ENCODE measurements at regions not wholly inside any gene's neighbourhood (a gene's known extent, or its start where the extent isn't known, plus 50 kb on each side); places are given as distances from the start of the nearest gene placed in this dataset.
A peak's percentile ranks its signal among the peaks of the same experiment; 100 is the strongest.

GRCh38 chrX:39813631-39814277 is 284.0 kb downstream of the BCOR start:
- H2AFZ ChIP-seq (ENCODE audit: low read depth), result no peak overlapping the region
- TF ChIP-seq CTCF (conservative IDR thresholded peaks at IDR 0.05; ENCODE audit: low read depth, low read length), result no peak
- H3K4me3 ChIP-seq (IDR thresholded peaks at IDR 0.05; ENCODE audit: insufficient read depth, low read depth, low read length), result no peak overlapping the region
- no peak overlapping the region for H3K4me2 ChIP-seq
- H3K36me3 ChIP-seq (ENCODE audit: insufficient read depth), result no peaks in the 10 kb centered on the region
- H4K20me1 ChIP-seq (ENCODE audit: insufficient read depth), result no peaks in the 10 kb centered on the region
- peaks cover 14% of the 10 kb centered on the region for H3K4me1 ChIP-seq (ENCODE audit: low read depth, poor library complexity, severe bottlenecking)
- no peaks in the 10 kb centered on the region for H3K27me3 ChIP-seq (ENCODE audit: insufficient read depth, low read depth)
- no peak overlapping the region for H3K9ac ChIP-seq
- H3K27ac ChIP-seq, result no peak overlapping the region
- no peaks in the 10 kb centered on the region for H3K79me2 ChIP-seq (ENCODE audit: insufficient read depth, low read depth)

GRCh38 chrX:39814391-39814790 is 283.4 kb downstream of the BCOR start:
- H3K27me3 ChIP-seq (ENCODE audit: insufficient read depth, low read depth), result no peaks in the 10 kb centered on the region

GRCh38 chrX:39815631-39816030 is 282.1 kb downstream of the BCOR start:
- Histone ChIP-seq H3K36me3 (ENCODE audit: insufficient read depth) (no peaks in the 10 kb centered on the region), H3K4me2 (no peak overlapping the region), H4K20me1 (ENCODE audit: insufficient read depth) (no peaks in the 10 kb centered on the region), H3K9ac (no peak overlapping the region), H2AFZ (ENCODE audit: low read depth) (no peak overlapping the region), H3K79me2 (ENCODE audit: insufficient read depth, low read depth) (no peaks in the 10 kb centered on the region), H3K4me3 (IDR thresholded peaks at IDR 0.05; ENCODE audit: insufficient read depth, low read depth, low read length) (no peak overlapping the region), H3K27ac (no peak overlapping the region), H3K4me1 (ENCODE audit: low read depth, poor library complexity, severe bottlenecking) (peaks cover 14% of the 10 kb centered on the region), H3K27me3 (ENCODE audit: insufficient read depth, low read depth) (no peaks in the 10 kb centered on the region)
- no peak for TF ChIP-seq CTCF (conservative IDR thresholded peaks at IDR 0.05; ENCODE audit: low read depth, low read length)

More at GRCh38 chrX:39814391-39814790, 283.4 kb downstream of the BCOR start:
- Histone ChIP-seq H3K4me3 (IDR thresholded peaks at IDR 0.05; ENCODE audit: insufficient read depth, low read depth, low read length) (no peak overlapping the region), H3K79me2 (ENCODE audit: insufficient read depth, low read depth) (no peaks in the 10 kb centered on the region), H4K20me1 (ENCODE audit: insufficient read depth) (no peaks in the 10 kb centered on the region), H3K27ac (no peak overlapping the region), H3K4me1 (ENCODE audit: low read depth, poor library complexity, severe bottlenecking) (peaks cover 14% of the 10 kb centered on the region), H2AFZ (ENCODE audit: low read depth) (no peak overlapping the region), H3K9ac (no peak overlapping the region), H3K4me2 (no peak overlapping the region), H3K36me3 (ENCODE audit: insufficient read depth) (no peaks in the 10 kb centered on the region)
- TF ChIP-seq CTCF (conservative IDR thresholded peaks at IDR 0.05; ENCODE audit: low read depth, low read length), result peak; percentile 51

- Histone ChIP-seq H3K9ac (no peak overlapping the region), H3K4me3 (IDR thresholded peaks at IDR 0.05; ENCODE audit: insufficient read depth, low read depth, low read length) (no peak overlapping the region), H3K27ac (no peak overlapping the region), H3K36me3 (ENCODE audit: insufficient read depth) (no peaks in the 10 kb centered on the region), H3K4me1 (ENCODE audit: low read depth, poor library complexity, severe bottlenecking) (peaks cover 14% of the 10 kb centered on the region), H2AFZ (ENCODE audit: low read depth) (no peak overlapping the region), H4K20me1 (ENCODE audit: insufficient read depth) (no peaks in the 10 kb centered on the region), H3K27me3 (ENCODE audit: insufficient read depth, low read depth) (no peaks in the 10 kb centered on the region), H3K4me2 (no peak overlapping the region), H3K79me2 (ENCODE audit: insufficient read depth, low read depth) (no peaks in the 10 kb centered on the region)
- no peak for TF ChIP-seq CTCF (conservative IDR thresholded peaks at IDR 0.05; ENCODE audit: low read depth, low read length)
Observed at GRCh38 chrX:39816871-39817731, 280.7 kb downstream of the BCOR start.
